Progenitor cell of endocrine pancreas (in vitro differentiated cells): ENCODE measurements at regions not wholly inside any gene's neighbourhood (a gene's known extent, or its start where the extent isn't known, plus 50 kb on each side); places are given as distances from the start of the nearest gene placed in this dataset.
"Not testable (repeated sequence)": the region's sequence is repeated elsewhere in the genome, so short reads cannot be mapped to it uniquely, and the experiment has no call there.

Experiments used
- DNase-seq: peaks from one replicate; pipeline ENCODE4 v3.0.0; 2021; ENCODE audit warnings: low spot score; ENCODE audit not compliant: unreplicated experiment
- H3K27ac Mint-ChIP-seq: 2 replicates; pipeline ENCODE4 v1.8.0; 2021; ENCODE audit warnings: mild to moderate bottlenecking, moderate library complexity, mixed read lengths
- H3K27me3 Mint-ChIP-seq: 2 replicates; pipeline ENCODE4 v1.8.0; 2021; ENCODE audit warnings: mixed read lengths
- H3K36me3 Mint-ChIP-seq: 2 replicates; pipeline ENCODE4 v1.8.0; 2022; ENCODE audit warnings: mixed read lengths; ENCODE audit not compliant: insufficient read depth
- H3K4me1 Mint-ChIP-seq: 2 replicates; pipeline ENCODE4 v1.8.0; 2021; ENCODE audit warnings: low read depth, mixed read lengths
- H3K4me3 Mint-ChIP-seq: 2 replicates; pipeline ENCODE4 v1.8.0; 2021; ENCODE audit warnings: low read depth, mild to moderate bottlenecking, moderate library complexity, mixed read lengths
- H3K9me3 Mint-ChIP-seq: 2 replicates; pipeline ENCODE4 v1.8.0; 2021; ENCODE audit warnings: low read depth, mixed read lengths
- TF ChIP-seq, protein P1 (sequence below): fragments of 200-600 bp; sonication (generic); IDR thresholded peaks from one replicate; pipeline ENCODE4 v1.5.0; 2021; ENCODE audit warnings: antibody characterized with exemption, mild to moderate bottlenecking; ENCODE audit not compliant: unreplicated experiment

- no peaks in the 10 kb centered on the region for H3K9me3 Mint-ChIP-seq
- no peaks in the 10 kb centered on the region for H3K27me3 Mint-ChIP-seq
- no peak overlapping the region for H3K4me3 Mint-ChIP-seq
- DNase-seq = no peak
- no peaks in the 10 kb centered on the region for H3K36me3 Mint-ChIP-seq
- TF ChIP-seq, protein P1, sequence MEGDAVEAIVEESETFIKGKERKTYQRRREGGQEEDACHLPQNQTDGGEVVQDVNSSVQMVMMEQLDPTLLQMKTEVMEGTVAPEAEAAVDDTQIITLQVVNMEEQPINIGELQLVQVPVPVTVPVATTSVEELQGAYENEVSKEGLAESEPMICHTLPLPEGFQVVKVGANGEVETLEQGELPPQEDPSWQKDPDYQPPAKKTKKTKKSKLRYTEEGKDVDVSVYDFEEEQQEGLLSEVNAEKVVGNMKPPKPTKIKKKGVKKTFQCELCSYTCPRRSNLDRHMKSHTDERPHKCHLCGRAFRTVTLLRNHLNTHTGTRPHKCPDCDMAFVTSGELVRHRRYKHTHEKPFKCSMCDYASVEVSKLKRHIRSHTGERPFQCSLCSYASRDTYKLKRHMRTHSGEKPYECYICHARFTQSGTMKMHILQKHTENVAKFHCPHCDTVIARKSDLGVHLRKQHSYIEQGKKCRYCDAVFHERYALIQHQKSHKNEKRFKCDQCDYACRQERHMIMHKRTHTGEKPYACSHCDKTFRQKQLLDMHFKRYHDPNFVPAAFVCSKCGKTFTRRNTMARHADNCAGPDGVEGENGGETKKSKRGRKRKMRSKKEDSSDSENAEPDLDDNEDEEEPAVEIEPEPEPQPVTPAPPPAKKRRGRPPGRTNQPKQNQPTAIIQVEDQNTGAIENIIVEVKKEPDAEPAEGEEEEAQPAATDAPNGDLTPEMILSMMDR = no peak
- peaks cover 14% of the 10 kb centered on the region for H3K4me1 Mint-ChIP-seq
- H3K27ac Mint-ChIP-seq = peak overlapping the region; percentile 42
Measured at GRCh38 chr1:193905288-193906085, 719.1 kb upstream of the B3GALT2 start.

- H3K4me1 Mint-ChIP-seq = no peaks in the 10 kb centered on the region
- H3K36me3 Mint-ChIP-seq = no peaks in the 10 kb centered on the region
- H3K27ac Mint-ChIP-seq = no peak overlapping the region
- no peak overlapping the region for H3K4me3 Mint-ChIP-seq
- no peaks in the 10 kb centered on the region for H3K27me3 Mint-ChIP-seq
- TF ChIP-seq, protein P1 = no peak
- DNase-seq = no peak
- H3K9me3 Mint-ChIP-seq = peaks cover 4% of the 10 kb centered on the region
Measured at GRCh38 chr1:193891788-193892187, 705.4 kb upstream of the B3GALT2 start.

- H3K4me3 Mint-ChIP-seq = no peak overlapping the region
- TF ChIP-seq, protein P1 = no peak
- H3K36me3 Mint-ChIP-seq = no peaks in the 10 kb centered on the region
- H3K27ac Mint-ChIP-seq = no peak overlapping the region
- H3K4me1 Mint-ChIP-seq = no peaks in the 10 kb centered on the region
- H3K27me3 Mint-ChIP-seq = no peaks in the 10 kb centered on the region
- DNase-seq = no peak
- H3K9me3 Mint-ChIP-seq = peaks cover 4% of the 10 kb centered on the region
Measured at GRCh38 chr1:193890935-193891334, 704.5 kb upstream of the B3GALT2 start.

DNA sequence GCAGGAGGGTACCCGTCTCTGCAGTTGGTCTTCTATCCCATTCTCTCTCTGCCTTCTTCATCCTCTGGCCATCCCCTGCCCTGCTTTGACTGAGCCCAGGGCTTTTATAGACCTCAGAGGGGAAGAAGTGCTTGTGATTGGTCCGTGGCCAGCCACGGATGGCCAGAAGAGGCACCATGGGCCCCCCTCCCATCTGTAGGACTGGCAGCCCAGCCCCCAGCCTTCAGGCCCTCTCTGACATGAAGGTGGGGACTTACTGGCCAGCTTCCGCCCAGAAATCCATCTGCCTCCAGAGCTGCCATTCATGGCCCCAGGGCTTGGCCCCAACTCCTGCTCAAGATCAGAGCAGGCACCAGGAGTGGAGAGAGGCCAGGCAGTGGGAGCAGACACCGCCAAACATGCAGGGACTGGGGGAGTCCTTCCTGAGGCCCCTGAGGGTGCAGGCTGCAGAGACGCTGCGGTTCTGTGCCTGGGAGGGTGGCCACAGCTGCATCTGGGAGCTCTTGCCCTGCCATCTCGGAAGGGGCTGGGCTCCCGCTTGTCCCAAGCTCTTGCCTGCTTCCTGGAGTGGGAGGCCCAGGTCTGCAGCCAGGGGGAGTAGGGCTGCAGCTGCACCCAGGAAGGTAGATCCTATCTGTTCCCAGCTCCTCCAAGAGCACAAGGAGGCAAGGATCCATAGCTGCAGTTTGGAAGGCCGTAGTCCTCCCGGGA is 698.6 kb upstream of the B3GALT2 start:
- Mint-ChIP-seq H3K27ac (no peak overlapping the region), H3K9me3 (peaks cover 4% of the 10 kb centered on the region), H3K36me3 (no peaks in the 10 kb centered on the region), H3K27me3 (no peaks in the 10 kb centered on the region), H3K4me1 (no peaks in the 10 kb centered on the region), H3K4me3 (no peak overlapping the region)
- DNase-seq = no peak
- TF ChIP-seq, protein P1 = no peak

DNA sequence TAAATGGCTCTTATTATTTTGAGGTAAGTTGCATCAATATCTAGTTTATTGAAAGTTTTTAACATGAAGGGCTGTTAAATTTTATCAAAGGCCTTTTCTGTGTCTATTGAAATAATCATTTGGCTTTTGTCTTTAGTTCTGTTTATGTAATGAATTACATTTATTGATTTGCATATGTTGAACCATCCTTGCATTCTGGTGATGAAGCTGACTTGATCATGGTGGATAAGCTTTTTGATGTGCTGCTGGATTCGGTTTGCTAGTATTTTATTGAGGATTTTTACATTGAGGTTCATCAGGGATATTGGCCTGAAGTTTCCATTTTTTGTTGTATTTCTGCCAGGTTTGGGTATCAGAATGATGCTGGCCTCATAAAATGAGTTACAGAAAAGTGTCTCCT is 691.5 kb upstream of the B3GALT2 start:
- not testable (repeated sequence) for H3K4me1 Mint-ChIP-seq, H3K27ac Mint-ChIP-seq, H3K4me3 Mint-ChIP-seq, H3K27me3 Mint-ChIP-seq, H3K36me3 Mint-ChIP-seq, DNase-seq
- peaks cover 22% of the 10 kb centered on the region for H3K9me3 Mint-ChIP-seq
